Activated CD4-positive, alpha-beta T cell treated with anti-CD3 and anti-CD28 coated beads, Interleukin-2, Interleukin-4, amounts not matched to agents 100 ng/mL and 50 ng/mL, durations not matched to agents 16 hours and 8 hours (primary cell): ENCODE measurements at regions not wholly inside any gene's neighbourhood (a gene's known extent, or its start where the extent isn't known, plus 50 kb on each side); places are given as distances from the start of the nearest gene placed in this dataset.
"Not testable (repeated sequence)": the region's sequence is repeated elsewhere in the genome, so short reads cannot be mapped to it uniquely, and the experiment has no call there.

ENCODE experiments used
- DNase-seq: peaks from one replicate; pipeline ENCODE4 v3.0.0-alpha.2; 2020; ENCODE audit warnings: low spot score

DNA sequence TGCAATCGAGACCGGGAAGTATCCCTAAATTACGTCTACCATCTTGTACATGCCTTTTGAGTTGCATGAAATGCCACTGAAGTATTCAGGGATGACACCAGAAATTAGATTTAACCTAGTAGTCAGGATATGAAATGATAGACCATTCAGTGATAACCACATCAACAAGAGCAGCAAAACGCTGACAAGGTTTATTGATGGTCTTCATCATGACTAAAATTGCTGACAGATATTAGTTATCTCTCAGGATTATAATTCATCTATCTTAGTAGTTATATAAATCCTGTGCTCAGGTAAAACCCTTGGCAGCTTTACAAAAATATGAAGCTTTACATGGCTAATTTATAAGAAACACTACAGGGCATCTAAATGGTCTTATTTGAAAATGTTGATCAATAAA lies 1104.7 kb downstream of the EFNA5 start:
- DNase-seq, result no peak

DNA sequence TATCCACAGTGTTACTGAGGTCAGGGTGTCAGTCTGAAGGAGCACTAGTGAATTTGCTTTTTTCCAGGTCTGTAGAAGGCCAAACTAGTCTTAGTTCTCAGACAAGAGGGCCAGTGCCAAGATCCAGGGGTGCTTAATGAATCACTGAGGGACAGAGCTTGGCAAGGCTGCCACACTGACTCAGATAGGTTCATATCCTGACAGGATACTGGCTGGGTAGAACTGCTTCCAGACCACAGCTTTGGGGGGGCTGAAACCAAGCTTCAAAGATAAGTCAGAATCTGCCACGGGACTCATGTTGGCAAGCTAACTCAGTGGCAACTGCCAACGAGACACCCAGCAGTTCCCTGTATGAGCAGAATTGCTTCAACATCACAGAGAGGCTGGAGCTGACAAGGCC lies 1125.4 kb downstream of the EFNA5 start:
- no peak for DNase-seq

- DNase-seq, result no peak
These were observed 1127.4 kb downstream of the EFNA5 start for GRCh38 chr5:106543330-106543729.

GRCh38 chr5:106530150-106530549 lies 1140.6 kb downstream of the EFNA5 start:
- DNase-seq, result no peak

GRCh38 chr5:106525438-106525837 lies 1145.3 kb downstream of the EFNA5 start:
- DNase-seq, result no peak

DNA sequence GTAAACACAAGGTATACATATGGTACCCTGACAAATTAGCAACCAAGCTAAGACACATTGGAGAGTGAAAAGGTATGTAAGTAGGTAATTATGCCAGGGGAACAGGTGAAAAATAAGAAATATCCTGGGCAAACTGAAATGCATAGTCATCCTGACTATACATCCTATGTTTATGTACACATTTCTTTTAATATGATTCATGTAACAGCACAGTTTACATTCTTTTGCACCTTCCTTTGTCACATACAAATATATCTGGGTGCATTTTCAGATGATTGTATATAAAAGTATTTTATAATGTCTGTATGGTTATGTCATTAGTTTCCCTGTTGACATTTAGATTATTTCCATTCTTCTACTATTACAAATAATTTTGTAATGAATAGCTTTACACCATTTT lies 1146.9 kb downstream of the EFNA5 start:
- DNase-seq, result no peak

DNA sequence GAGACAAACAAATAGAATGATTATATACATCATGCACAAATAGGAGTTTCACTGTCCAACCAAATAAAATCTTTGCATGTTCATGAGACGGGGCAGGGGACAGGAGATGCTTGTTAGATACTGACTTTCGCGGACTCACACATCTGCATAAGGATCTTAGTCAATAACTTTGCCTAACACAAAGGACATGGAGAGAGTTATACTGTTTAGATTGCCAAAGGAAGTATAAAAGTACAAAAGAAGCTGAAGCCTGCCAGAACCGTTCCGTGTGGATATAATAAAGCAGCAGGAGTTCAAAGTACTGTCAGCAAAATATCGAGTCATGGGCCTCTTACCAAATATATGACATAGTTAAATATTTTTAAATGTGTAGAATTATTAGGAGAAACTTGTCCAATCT lies 1148.4 kb downstream of the EFNA5 start:
- no peak for DNase-seq

- DNase-seq, result no peak
These were observed 1149.0 kb downstream of the EFNA5 start for GRCh38 chr5:106521701-106522100.

GRCh38 chr5:106510321-106510720 lies 1160.4 kb downstream of the EFNA5 start:
- no peak for DNase-seq

GRCh38 chr5:106508894-106509293 lies 1161.8 kb downstream of the EFNA5 start:
- DNase-seq, result no peak

DNA sequence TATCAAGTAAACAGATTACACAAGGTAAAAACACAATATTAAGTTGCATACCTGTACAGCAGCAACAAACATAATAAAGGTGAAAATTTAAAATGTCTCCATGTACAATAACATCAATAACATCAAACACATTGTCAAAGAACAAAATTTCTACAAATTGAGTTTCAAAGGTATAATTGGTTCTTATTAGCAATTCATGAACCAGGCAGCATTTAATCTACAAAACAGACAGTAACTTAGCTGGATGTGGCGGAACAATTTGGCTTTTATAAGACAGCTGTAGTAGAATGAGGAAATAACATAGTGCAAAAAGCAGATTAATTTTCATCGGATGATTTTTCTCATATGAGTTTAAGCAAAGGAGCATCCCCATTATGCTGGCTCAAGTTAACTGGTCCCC lies 1176.8 kb downstream of the EFNA5 start:
- no peak for DNase-seq

DNA sequence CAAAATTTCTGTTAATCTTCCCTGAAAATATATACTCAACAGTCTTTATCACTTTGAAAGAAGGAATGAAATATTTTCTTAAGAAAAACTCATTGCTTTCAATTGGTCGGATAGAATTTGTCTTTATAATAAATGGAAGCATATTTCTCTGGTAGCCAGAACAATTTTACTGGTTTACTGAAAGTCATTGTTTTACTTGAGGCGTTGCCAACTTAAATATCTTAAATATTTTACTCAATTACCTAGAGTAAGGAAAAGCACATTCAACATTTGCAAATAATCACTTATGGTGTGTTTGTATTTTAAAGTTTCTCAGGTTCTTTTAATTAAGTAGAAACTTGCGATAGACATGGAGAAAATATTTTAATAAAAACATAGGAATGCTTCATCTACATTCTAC lies 1181.7 kb downstream of the EFNA5 start:
- DNase-seq, result no peak

- DNase-seq, result no peak
These were observed 1182.3 kb downstream of the EFNA5 start for GRCh38 chr5:106488407-106488806.

GRCh38 chr5:106481374-106481773 lies 1189.4 kb downstream of the EFNA5 start:
- no peak for DNase-seq

DNA sequence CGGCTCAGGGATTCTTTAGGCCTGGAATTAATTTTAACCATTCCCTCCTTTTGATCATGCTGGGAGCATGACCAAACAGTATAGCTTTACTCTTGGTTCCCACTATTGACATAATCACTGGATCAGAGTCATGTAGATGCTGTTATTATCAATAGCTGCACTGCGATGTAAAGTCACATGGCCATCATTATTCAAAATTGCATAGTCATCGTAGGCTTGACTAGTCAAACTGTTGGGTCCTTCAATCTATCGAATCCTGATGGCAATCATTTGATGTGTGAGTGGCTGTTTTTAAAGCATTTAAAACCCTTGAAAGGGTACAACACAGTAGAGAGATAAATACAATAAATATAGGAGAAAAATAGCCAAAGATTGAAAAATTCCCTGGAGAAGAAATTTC lies 1194.1 kb downstream of the EFNA5 start:
- DNase-seq, result no peak

GRCh38 chr5:106474066-106474465 lies 1196.7 kb downstream of the EFNA5 start:
- DNase-seq, result no peak

- no peak for DNase-seq
These were observed 1211.2 kb downstream of the EFNA5 start for GRCh38 chr5:106459541-106459940.

DNA sequence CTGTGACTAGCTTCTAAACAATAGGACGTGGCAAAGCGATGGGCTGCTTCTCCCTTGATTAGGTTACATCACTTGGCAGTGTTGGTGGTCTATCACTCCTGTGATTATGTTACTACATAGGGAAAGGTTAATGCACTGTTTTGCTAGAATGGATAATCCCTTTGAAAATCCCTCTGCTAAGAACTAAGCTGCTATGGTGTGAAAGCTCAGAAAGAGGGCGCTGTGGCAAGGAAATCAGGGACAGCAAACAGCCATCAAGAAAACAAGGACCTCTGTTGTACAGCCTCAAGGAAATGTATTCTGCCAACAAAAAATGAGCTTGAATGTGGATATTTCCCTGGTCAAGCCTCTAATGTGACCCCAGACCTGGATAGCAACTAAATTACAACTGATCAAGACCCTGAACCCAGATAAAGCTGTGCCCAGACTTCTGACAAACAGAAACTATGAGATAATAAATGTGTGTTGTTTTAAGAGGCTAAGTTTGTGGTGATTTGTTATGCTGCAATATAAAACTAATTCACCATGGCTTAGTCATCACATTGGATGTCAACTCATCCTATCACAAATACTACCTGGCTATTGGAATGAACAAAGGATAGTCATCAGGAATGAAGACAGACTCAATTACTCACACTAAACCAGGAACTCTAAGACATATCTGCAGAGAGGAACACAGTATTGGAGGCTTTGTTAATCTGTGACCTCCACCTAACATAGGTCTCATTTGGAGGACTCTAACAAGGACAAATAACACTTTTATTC lies 1215.9 kb downstream of the EFNA5 start:
- DNase-seq, result no peak

GRCh38 chr5:106454050-106454449 lies 1216.7 kb downstream of the EFNA5 start:
- no peak for DNase-seq

DNA sequence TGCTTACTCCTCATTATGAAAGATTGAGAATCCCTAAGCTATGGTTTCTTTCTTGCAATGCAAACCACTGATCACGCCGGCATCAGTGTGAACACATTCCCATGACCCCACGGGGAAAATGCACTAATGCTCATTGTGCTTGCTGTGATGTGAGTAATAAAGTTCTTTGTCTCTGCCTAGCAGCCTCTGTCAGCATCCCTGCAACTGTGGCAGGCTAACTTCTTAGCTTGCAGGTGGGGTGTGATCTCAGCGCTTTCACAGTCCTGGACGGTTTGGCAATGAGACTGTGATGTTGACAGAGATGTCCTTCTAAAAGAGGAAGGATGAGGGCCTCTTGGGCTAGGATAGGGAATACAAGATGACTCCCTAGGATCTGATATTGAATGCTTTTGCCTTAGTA lies 1218.7 kb downstream of the EFNA5 start:
- no peak for DNase-seq

DNA sequence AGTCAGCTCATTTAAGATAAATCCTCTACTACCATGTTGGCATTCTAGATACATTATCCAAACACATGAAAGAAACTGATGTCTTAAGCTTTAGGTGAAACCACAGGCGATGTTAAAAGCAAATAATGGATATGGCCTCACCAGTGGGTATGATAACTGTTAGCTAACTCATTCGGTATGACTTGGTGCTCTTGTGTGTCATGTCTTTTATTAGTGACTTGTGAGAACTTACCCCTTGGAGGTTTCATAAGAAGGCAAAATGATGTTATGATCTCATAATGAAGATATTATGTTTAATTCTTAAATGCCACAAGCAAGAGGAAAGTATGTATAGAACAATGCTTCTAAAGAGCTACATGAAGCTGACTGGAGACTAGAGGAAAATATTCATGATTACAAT lies 1227.0 kb downstream of the EFNA5 start:
- no peak for DNase-seq

DNA sequence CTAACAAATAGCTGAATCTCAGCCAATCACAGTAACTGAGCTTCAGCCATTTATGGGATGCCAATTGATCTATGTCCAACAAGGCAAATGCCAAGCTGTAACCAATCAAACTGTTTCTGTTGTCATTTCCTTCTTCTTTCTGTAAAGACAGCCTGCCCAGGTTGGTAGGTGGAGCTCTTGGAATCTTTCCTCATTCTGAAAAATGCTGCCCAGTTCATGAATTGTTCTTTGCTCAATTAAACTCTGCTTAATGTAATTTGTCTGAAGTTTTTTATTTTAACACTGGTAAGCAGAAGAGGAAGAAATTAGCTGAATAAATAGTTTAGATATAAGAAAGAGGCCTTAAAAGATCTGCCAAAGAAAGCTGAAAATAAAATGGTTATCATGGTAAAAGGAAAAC lies 1235.6 kb downstream of the EFNA5 start:
- DNase-seq, result no peak

DNA sequence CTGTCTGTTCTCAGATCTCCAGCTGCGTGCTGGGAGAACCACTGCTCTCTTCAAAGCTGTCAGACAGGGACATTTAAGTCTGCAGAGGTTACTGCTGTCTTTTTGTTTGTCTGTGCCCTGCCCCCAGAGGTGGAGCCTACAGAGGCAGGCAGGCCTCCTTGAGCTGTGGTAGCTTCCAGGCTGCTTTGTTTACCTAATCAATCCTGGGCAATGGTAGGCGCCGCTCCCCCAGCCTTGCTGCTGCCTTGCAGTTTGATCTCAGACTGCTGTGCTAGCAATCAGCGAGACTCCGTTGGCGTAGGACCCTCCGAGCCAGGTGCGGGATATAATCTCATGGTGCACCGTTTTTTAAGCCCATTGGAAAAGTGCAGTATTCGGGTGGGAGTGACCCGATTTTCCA lies 1240.0 kb downstream of the EFNA5 start:
- DNase-seq, result not testable (repeated sequence)

DNA sequence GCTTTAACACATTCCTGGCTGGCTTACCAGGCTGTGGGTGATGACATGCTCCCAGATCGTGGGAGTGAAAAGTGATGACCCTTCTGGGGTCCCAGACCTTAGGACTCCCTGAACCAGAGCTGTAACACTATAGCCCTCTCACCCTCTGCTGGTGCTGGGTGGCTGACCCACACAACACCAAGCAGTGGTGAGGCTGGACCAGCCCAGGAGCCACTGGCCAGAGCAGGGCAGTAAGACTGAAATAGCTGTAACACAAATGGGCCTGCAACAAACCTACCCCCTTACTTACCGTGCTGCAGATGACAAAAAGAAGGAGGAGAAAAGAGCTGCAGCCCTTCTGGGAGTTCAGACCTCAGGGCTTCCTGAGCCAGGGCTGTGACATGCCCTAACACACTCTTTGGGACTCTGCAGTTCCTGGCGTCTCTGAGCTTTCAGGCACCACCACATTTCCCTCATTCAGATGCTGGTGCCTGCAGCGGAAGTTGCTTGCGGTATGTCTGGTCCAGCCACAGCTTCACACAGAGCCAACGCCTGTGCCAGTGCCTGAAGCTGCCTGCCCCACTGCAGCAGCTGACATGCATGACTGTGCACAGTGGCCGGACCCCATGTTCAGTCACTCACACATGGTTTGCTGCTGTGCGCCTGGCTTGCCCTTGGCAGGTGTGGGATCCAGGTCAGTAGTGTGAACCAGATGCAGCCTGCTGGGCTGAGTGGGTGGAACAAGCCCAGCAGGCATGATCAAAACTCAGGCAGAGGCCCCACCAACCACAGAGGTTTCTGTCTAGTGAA lies 1247.4 kb downstream of the EFNA5 start:
- no peak for DNase-seq
